GM21423 (cell line): ENCODE measurements at regions not wholly inside any gene's neighbourhood (a gene's known extent, or its start where the extent isn't known, plus 50 kb on each side); places are given as distances from the start of the nearest gene placed in this dataset.

Experiments
- ATAC-seq: cut with Tn5 transposase; IDR thresholded peaks from one replicate; pipeline ENCODE4 v1.9.1; 2021; ENCODE audit warnings: mild to moderate bottlenecking, moderate library complexity; ENCODE audit not compliant: unreplicated experiment

DNA sequence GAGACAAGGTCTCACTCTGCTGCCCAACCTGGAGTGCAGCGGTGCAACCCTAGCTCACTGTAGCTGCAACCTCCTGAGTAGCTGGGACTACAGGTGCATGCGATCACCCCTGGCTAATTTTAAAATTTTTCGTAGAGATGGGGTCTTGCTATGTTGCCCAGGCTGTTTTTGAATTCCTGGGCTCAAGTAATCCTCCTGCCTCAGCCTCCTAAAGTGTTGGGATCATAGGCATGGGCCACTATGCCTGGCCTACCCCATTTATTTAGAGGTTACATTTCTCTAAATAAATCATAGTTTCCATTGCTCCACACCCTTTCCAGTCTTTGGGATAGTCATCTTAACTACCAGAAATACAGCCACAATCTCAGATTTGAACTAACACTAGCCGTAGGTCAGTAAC lies 134.7 kb upstream of the CITED2 start:
- no peak for ATAC-seq

- no peak for ATAC-seq
Observed at GRCh38 chr6:139508576-139508975, 134.1 kb upstream of the CITED2 start.

DNA sequence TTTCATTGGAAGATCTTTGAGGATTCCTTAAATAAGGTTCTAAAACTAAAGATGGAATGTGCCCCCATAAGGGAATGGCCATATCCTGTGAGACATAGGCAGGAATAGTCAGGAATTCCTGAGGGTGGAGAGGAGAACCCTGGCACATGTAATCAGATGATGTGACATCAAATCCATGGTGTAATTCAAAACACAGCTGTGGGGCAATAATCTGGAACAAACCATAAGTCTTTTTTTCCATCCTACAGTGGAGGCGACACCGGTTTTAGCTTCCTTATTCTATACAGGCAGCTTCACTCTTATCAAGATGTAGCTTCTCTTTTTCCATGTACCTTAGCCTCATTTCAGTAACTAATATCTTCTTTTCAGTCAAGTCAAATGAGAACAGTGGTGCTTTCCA lies 133.6 kb upstream of the CITED2 start:
- no peak for ATAC-seq

DNA sequence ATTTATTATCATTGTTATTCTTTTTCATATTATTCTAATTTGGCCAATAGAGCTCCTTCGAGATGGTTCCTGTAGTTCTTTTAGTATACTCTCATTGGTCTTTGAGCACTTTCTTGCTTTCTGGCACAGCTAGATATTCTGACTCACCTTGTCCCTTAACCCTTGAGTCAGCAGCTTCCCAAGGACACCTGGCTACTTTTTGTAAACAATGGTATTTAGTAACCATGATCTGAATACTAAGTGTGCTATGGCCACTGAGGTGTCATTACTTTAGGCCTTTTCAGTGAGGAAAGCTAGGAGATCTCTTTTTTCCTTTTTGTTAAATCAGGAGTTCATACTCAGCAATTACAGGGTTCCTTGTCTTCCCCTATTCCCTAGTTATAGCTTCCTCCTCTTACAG lies 126.5 kb upstream of the CITED2 start:
- no peak for ATAC-seq

GRCh38 chr6:139498715-139499114 lies 124.3 kb upstream of the CITED2 start:
- ATAC-seq, result no peak

GRCh38 chr6:139497345-139497961 lies 123.0 kb upstream of the CITED2 start:
- ATAC-seq, result no peak

- ATAC-seq, result no peak
Observed at GRCh38 chr6:139496654-139497344, 122.4 kb upstream of the CITED2 start.

GRCh38 chr6:139494376-139494990 lies 120.0 kb upstream of the CITED2 start:
- no peak for ATAC-seq

DNA sequence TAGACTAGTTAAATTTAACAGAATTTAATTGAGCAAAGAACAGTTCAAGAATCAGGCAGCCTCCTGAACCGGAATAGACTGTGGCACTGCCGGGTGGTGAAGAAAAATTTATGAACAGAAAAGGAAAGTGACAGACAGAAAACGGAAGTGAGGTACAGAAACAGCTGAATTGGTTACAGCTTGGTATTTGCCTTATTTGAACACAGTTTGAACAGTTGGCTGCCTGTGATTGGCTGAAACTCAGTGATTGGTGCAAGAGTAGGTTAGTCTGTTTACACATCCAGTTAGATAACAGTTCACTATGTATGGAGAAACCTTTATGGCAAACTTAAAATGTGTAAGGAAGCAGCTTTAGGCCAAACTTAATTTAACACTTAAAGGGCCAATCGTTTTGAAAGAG lies 116.0 kb upstream of the CITED2 start:
- peak; percentile 78 for ATAC-seq

- no peak for ATAC-seq
Observed at GRCh38 chr6:139486476-139486799, 112.0 kb upstream of the CITED2 start.

DNA sequence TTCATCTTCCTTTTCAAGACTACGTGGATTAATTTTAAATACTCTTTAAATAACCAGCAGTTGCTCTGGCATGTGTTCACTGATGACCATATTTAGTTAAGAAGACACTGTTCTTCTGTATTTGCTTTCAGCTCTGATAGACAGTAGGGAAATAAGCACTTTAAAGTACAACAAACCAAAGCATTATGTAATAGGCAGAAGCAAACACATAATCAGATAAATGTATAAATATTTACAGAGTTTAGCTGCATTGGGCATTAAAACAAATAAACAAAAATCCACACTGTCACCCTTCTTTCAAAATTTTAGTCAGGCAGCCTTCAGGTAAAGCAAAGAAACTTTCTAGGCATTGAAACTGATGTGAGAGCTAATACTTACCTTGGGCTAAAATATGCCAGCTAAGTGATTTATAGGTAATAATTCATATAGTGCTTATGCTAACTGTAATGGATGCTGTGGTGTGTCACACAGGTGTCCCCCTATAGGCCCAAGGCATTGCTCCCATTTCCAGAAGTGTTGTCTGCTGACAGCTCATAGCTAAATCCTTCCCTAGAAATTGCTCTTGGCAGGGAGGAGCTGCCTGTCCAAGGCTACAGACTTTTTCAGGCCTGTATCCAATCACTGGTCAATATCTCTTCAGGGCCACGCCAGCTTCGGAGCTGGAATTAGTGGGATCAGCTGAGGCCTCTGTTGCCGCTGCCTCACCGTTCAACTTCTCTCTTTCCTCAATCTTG lies 111.5 kb upstream of the CITED2 start:
- no peak for ATAC-seq

DNA sequence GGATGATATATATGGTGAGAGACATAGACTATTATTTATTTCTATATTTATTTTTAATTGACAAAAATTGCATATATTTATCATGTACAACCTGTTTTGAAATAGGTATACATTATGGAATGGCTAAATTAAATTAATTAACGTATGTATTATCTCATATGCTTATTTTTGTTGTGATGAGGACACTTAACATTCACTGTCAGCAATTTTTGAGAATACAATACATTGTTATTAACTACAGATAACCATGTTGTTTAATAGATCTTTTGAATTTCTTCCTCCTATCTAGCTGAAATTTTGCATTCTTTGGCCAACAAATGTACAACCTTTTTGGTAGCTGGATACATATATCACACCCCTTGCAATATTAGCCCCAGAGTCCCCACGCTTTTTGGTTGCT lies 110.7 kb upstream of the CITED2 start:
- ATAC-seq, result no peak

GRCh38 chr6:139483079-139483478 lies 108.6 kb upstream of the CITED2 start:
- no peak for ATAC-seq

- ATAC-seq, result no peak
Observed at GRCh38 chr6:139482287-139482686, 107.8 kb upstream of the CITED2 start.

DNA sequence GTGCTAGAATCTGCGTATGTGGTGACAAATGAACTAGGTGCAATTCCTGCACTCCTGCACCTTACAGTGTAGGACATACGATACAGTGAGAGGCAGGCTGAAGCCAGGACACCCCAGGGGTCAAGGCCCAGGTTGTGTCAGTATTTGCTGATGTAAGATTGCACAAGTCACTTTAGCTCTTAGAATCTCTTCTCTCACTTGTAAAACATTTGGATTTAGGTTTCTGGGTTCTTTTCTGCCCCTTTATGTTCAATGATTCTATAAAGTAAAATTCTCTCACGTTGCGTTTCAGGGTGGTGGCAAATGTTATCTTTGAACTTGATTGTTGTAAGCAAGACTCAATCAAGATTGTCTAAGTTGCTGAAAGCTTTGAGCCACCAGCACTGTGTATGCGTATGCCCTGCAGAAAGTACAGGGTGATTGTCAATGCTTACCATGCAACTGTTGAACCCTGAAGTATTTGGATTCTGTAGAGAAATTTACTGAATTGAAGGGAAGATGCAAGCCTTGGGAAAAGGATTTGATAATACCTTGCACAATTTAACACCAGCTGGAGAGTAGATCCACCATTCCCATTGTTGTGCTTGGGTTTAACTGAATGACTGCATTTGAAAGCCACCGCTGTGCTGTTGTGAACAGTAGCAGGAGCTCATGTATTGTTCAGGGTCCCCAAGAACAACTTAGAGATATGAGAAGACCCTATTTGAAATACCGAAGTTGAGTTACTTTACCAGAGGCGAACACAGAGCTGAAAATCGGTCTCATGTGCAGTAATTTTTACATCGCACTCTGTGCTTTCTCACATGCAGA lies 106.1 kb upstream of the CITED2 start:
- no peak for ATAC-seq

- ATAC-seq, result no peak
Observed at GRCh38 chr6:139479433-139480222, 105.2 kb upstream of the CITED2 start.

- no peak for ATAC-seq
Observed at GRCh38 chr6:139475646-139476045, 101.2 kb upstream of the CITED2 start.

DNA sequence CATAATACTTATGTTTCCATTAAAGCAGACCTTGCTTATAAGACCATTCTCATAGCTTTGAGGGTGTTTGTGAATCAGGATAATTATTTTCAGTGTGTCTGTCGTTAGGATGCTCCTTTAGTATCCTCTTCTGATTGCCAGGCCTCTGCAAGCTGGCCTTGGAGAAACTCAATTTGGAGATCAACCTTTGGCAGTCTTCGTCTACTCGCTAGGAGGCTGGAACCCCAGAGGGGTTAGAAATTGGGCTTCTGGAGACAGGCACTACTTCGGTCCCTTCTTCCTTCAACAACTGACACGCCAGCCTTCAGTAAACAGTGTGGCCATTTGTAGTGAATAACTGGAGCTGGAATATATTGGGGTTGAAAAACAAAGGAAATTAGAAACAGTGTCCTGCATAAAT lies 100.8 kb upstream of the CITED2 start:
- no peak for ATAC-seq

- peak; percentile 45 for ATAC-seq
Observed at GRCh38 chr6:139474145-139475108, 100.0 kb upstream of the CITED2 start.
